Erythroblast (primary cell): ENCODE measurements at regions not wholly inside any gene's neighbourhood (a gene's known extent, or its start where the extent isn't known, plus 50 kb on each side); places are given as distances from the start of the nearest gene placed in this dataset.
A peak's percentile ranks its signal among the peaks of the same experiment; 100 is the strongest.
"Not testable (repeated sequence)": the region's sequence is repeated elsewhere in the genome, so short reads cannot be mapped to it uniquely, and the experiment has no call there.

Experiments used
- DNase-seq, 2 experiments: peaks; one replicate each; lab custom pipeline; 2025; lab: John Stamatoyannopoulos, UW
- GATA1 ChIP-seq: IDR thresholded peaks from 2 replicates; pipeline ENCODE4 v1.6.1; 2011; ENCODE audit warnings: low read depth, mild to moderate bottlenecking, control low read depth, low read length, moderate library complexity
- POLR2A ChIP-seq: IDR thresholded peaks from 2 replicates; pipeline ENCODE4 v1.6.1; 2011; ENCODE audit warnings: mild to moderate bottlenecking, low read length

DNA sequence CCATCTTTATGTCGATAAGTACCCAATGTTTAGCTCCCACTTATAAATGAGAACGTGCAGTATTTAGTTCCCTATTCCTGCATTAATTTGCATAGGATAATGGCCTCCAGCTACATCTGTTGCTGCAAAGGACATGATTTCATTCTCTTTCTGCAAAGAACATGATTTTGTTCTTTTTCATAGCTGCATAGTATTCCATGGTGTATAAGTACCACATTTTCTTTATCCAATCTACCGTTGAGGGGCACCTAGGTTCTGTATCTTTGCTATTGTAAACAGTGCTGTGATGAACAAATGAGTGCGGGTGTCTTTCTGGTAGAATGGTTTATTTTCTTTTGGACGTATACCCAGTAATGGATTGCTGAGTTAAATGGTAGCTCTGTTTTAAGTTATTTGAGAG is 63.0 kb downstream of the HLX start:
- no peak for TF ChIP-seq POLR2A
- no peak for TF ChIP-seq GATA1
- no peak for DNase-seq

DNA sequence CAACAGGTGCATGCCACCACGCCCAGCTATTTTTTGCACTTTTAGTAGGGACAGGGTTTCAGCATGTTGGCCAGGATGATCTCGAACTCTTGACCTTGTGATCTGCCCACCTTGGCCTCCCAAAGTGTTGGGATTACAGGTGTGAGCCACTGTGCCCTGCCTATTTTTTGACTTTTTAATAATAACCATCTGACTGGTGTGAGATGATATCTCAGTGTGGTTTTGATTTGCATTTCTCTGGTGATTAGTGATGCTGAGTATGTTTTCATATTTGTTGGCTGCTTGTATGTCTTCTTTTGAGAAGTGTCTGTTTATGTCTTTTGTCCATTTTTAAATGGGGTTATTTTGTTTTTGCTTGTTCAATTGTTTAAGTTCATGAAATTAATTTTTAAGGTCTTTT is 63.7 kb downstream of the HLX start:
- DNase-seq, result not testable (repeated sequence)

DNA sequence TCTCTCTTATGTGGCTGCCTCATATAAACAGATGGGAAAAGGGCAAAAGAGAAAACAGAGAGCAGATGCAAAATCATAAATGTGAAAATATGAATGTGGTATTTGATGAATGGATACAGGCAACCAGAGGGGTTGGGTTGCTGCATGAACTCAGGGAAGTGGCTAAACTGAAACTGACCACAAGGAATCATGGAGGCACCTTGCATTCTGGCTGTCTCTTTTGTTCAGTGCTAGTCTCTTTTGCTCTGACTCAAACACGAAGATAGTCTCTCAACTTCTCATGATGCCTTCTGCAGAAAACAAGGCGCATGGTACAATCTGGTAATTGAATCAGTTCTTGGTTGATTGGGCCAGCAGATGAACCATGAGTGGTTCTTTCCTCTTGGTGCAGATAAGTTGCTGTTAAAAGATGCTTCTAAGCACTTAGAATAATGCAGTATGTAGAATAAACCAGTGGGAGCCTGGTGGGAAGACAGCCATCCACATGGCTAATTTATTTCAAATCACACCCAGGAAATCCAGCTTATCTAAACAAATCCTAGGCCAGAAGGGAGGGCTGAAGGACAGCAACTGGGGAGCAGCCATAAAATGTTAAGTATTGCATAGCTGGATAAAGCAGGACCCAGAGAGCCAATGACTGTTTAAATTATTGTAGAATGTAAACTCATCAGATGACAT is 64.2 kb downstream of the HLX start:
- no peak for TF ChIP-seq GATA1
- no peak for TF ChIP-seq POLR2A
- DNase-seq, result no peak

DNA sequence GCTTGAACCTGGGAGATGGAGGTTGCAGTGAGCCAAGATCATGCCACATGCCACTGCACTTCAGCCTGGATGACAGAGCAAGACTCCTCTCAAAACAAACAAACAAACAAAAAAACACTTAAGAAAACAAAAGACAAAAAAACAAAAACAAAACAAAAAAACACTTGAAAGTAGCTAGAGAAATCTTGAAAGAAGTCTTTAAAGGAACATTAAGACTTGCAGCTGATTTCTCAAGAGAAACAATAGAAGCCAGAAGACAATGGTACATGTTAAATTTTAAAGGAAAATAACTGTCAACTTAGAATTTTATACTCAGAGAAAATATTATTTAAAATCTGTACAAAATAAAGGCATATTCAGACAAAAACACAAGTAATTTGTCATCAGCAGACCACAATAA is 71.3 kb downstream of the HLX start:
- TF ChIP-seq GATA1 (no peak), POLR2A (no peak)
- no peak for DNase-seq

DNA sequence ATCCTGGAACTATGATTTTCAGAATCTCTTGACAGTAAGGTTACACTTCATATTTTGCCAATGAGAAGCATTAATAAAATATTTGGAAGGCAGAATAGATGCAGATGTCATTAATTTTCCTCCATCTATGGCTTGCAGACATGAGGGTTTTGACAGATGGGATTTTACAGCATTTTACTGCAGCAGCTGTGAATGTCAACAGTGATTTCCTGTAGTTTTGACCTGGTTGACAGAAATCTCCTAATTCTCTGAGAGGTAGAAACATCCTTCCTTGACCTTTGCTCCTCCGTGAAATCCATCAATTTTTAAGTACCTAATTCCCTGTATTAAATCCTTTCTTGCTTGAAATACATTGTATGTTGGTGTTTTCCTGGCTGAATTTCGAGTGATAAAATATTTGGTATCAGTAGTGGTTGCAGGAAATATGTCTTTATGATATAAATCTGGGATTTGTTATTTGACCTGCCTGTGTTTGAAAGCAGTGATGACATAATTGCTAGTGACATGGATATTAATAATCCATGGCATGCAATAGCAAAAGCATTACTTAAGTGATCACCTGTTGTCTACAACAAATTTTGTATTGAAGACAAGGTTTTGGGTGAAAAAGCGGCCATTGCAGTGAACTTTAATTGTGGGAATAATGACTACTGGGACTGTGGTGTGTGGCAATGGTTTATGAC is 73.9 kb downstream of the HLX start:
- TF ChIP-seq POLR2A, result no peak
- TF ChIP-seq GATA1, result no peak
- no peak for DNase-seq

DNA sequence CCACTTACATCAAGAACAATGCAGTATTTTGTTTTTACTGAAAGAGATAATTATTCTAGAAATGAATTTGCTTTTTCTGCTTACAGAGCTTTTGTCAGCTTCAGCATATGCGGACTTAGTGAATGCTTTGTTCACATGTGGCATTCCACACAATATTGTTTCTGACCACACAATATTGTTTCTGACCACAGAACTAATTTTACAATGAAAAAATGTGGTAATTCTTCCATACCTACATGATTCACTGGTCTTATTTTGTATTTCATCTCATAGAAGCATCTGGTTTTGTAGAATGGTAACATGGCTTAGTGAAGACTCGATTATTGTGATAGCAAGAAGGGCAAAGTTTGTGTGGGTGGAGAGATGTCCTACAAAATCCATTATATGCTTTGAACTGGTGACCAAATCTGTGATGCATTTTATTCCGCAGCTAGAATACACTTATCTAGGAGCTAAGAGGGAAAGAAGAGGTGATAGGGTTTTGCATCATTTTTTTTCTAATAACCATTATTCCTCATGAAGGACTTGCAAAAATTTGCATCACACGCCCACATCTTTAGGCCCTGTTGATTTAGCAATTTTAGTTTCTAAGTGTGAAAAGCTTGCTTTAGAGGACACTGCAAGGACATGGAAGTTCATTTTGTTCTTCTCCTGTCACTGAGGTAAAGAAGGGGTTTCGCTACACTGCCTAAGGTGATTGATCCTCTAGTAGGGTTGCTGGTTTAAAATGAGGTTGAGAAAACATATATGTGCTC is 75.3 kb downstream of the HLX start:
- TF ChIP-seq GATA1 (no peak), POLR2A (no peak)

DNA sequence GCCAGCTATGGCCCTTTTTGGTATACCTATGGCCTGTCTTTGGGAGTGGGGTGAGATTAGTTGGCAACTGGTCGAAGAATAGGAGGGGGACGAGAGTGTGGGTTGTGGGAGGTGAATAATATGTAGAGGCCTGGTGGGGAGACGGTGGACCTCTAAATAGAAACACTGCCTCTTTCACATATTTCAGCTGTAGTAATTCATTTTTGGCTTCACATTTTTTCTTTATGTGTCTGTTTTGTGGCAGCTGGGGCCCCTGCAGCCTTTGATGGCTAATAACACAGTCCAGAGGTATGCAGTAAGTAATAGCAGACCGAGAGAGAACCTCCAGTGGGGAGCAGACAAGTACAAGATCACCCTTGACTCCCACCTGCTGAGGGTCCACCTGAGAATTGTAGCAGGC is 75.9 kb downstream of the HLX start:
- TF ChIP-seq POLR2A (no peak), GATA1 (no peak)
- no peak for DNase-seq

More for the DNA sequence above, 75.3 kb downstream of the HLX start:
- no peak for DNase-seq

DNA sequence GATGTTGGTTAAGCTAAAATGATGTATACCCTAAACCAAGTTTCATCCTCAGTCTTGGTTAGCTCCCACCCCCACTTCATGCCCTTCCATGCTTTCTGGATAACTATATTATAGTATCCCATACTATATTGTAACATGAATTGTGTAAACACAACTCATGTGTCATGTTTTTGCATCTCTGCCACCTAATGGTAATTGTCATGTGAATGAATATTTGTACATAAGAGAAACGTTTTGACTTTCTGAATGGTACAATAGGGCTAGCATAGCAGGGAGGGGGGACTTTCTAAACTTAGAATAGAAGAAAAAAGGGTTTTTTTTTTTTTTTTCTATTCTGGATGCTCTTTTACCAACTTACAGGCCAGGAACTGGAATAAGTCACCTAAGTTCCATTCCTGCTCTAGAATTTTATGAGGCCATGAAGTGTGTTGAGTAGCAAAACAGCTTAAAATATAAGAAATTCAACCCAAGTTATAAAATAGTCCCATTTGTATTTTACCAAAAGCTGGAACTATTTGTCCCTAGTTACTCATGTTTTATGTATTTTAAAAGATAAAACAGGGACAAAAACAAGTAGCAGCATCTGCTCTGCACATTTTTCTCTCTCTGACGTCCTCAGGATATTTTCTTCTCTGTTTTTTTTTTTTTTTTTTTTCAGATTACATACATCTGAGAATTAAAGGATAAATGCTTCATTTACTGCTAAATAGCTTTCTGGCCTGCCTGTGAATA is 77.4 kb downstream of the HLX start:
- no peak for DNase-seq
- TF ChIP-seq POLR2A (no peak), GATA1 (no peak)

DNA sequence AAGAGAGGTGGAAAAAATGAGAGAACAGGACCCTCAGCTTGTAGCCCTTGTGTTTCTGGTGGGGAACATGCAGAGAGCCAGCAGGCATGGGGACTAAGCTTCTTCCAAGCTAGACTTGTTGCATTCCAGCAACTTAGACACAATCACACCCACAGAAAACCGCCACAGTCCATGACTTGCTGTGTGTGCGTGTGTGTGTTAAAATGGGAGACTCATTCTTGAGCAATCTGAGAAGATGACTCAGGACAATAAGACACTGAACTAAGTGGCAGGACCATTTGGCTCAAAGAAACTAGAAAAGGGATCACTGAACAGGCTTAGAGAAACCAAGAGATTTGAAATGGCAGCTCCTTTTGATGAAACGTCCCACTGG is 78.0 kb downstream of the HLX start:
- peak; percentile 28 to 62 for DNase-seq
- TF ChIP-seq POLR2A (no peak), GATA1 (no peak)

DNA sequence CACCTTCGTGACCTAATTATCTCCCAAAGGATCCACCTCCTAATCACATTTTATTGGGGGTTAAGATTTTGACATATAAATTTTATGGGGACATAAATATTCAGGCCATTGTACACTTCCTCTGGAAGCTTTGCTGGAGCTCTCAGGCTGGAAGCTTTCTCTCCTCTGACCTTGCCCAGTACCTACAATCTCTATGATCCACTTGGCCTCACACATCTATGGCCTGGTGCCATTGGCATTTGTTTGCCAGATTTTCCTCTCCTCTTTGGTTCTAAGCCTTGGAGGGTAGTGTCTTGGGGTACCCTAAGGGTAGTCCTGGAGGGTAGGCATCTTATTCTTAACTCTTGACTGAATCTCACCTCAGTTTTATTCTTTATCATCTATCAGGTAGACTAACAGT is 79.0 kb downstream of the HLX start:
- TF ChIP-seq POLR2A (no peak), GATA1 (no peak)

DNA sequence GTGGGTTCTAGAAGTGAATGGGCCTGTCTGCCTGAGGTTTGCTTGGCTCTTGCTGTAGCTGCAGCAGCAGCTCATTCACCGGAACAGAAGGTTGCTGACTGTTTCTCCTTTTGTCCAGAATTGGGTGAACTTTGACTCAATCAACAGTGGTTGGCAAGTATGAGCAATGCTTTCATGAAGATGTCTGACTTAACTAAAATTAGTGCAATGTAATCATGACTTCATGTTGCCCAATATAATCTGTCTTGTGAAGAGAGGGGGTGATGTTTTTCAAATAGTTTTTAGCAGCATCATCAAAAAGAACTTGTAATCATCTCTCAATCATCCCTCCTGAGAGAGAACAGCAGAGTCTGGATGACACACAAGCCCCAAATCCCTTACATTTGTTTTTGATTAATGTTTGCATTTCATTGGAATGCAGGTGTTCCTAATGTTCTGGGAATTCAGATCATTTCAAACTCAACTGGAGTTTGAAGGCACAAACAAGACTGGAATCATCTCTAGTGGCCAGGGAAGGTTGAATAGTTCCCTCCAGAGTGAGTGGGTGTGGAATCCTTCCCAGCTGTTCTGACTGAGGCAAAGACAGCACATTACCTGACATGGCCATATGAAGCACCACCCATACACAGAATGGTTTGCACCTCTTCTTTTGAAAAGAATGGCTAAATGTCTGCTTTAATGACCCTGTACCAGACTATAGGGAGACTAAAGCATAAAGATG is 82.9 kb downstream of the HLX start:
- TF ChIP-seq GATA1, result no peak
- TF ChIP-seq POLR2A, result no peak
- peak; percentile 38 to 67 for DNase-seq

More for the DNA sequence above, 79.0 kb downstream of the HLX start:
- DNase-seq, result no peak

DNA sequence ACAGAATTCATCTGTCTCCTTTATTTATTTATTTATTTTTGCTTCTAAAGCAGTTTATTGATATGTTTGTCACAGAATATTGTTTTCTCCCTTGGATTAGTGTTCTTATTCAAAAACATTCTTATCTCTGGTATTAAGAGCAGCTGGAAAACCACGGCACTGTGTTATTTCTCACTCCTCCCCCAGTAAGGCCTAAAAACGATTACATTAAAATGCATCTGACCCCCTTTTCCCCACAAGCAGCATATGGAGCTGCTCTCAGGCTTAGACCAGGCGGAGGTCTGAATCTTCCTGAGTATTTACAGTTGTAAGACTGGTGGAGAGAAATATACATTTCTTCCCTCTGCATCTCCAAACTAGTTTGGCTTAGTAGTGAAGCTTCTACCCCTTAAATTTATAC is 86.8 kb downstream of the HLX start:
- peak; percentile 52 to 69 for DNase-seq
- no peak for TF ChIP-seq GATA1
- no peak for TF ChIP-seq POLR2A

DNA sequence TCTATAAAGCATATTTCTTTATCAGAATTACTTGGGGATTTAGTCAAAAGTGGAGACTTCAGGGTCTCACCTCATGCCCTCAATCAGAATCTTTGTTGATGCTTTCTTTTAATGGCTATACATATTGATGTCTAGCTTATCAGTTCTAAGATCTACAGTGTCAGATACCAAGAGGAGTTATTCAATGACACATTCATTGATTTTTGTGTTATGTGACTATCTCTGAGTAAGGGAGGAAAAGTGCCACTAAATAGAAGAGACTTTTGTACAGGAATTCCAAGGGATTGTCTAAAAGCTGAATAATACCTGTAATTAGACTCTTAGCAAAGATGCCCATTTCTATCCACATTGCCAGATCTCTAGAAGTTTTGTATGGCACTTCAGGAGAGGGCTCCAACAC is 87.2 kb downstream of the HLX start:
- DNase-seq, result no peak
- TF ChIP-seq GATA1 (no peak), POLR2A (peak; percentile 58)
